Gastroesophageal sphincter (tissue), 4 donors: ENCODE measurements at regions not wholly inside any gene's neighbourhood (a gene's known extent, or its start where the extent isn't known, plus 50 kb on each side); places are given as distances from the start of the nearest gene placed in this dataset.

Experiments
- ATAC-seq: fragments of 150-250 bp; one replicate; pipeline ENCODE4 v1.9.1; 2016; ENCODE audit warnings: mild to moderate bottlenecking, moderate library complexity
- H3K27ac ChIP-seq, 4 donors: fragments of 200-600 bp; sonication (generic) in 3 of 4; 1 replicate in 3 of 4; 2 replicates in 1 of 4; pipeline ENCODE4 v1.5.1; 2016 to 2019
- H3K27me3 ChIP-seq: fragments of 200-600 bp; sonication (generic); one replicate; pipeline ENCODE4 v1.5.1; 2019
- H3K36me3 ChIP-seq, 2 donors: fragments of 200-600 bp; sonication (generic); one replicate each; pipeline ENCODE4 v1.5.1; 2019; ENCODE audit warnings: control low read depth in 1 of 2
- H3K4me1 ChIP-seq, 3 donors: fragments of 200-600 bp; sonication (generic); 1 replicate in 2 of 3; 2 replicates in 1 of 3; pipeline ENCODE4 v1.5.1; 2016 to 2019; ENCODE audit warnings: control low read depth in 2 of 3
- H3K4me3 ChIP-seq, 2 donors: fragments of 200-600 bp; sonication (generic); one replicate each; pipeline ENCODE4 v1.5.1; 2019; ENCODE audit warnings: mild to moderate bottlenecking in 1 of 2, moderate library complexity in 1 of 2
- H3K9me3 ChIP-seq, 3 donors: fragments of 200-600 bp; sonication (generic); one replicate each; pipeline ENCODE4 v1.5.1; 2017 to 2019; ENCODE audit warnings: control low read depth in 2 of 3
- EP300 ChIP-seq: sonication (generic); formaldehyde crosslinking; IDR thresholded peaks from one replicate; pipeline ENCODE4 v1.6.1; 2017; ENCODE audit warnings: antibody characterized with exemption, mild to moderate bottlenecking
- POLR2A ChIP-seq, 2 donors: fragments of 450-650 bp; IDR thresholded peaks; one replicate each; pipeline ENCODE4 v1.6.1; 2017; ENCODE audit warnings: antibody characterized with exemption in 2 of 2, mild to moderate bottlenecking in 2 of 2, moderate library complexity in 1 of 2
- POLR2AphosphoS5 ChIP-seq: sonication (generic); formaldehyde crosslinking; IDR thresholded peaks from one replicate; pipeline ENCODE4 v1.6.1; 2017; ENCODE audit warnings: antibody characterized with exemption
- WGBS, 2 donors: methylation state at CpG; one replicate each; pipeline ENCODE4 v1.1.5; 2018; ENCODE audit warnings: low coverage in 1 of 2; 5-methylcytosine and 5-hydroxymethylcytosine counted together
- TF ChIP-seq, protein P1 (sequence below), 4 experiments: fragments of 200-600 bp in 2 of 4; fragments of 450-650 bp in 2 of 4; sonication (generic) in 1 of 4; IDR thresholded peaks; one replicate each; pipeline ENCODE4 v1.5.1; 2017 to 2019; ENCODE audit warnings: antibody characterized with exemption in 4 of 4, mild to moderate bottlenecking in 2 of 4, moderate library complexity in 2 of 4

DNA sequence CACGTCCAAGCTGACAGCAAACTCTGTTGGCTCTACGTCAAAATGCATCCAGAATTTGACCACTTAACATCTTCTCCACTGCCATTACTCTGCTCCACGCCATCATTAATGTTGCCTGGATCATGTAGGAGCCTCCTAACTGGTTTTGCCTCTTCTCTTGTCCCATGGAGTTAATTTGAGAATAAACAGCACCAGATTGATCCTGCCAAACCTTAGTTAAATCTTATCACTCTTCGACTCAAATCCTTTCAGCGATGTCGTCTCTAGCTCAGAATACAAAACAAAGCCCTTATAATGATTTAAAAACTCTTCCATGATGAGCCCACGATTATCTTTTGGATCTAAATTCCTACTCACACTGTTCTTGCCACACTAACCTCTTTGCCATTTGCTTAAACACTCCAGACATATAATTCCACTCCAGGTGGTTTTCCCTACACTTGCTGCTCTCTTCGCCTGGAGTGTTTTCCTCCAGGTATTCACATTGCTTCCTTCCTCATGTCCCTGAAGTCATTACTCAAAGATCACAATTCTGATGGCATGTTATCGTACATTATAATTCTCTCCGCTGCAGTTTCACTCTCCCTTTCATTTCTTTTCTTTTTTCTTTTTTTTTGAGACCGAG lies 90.7 kb upstream of the KCNK2 start:
- Histone ChIP-seq H3K9me3 (no peaks in the 10 kb centered on the region), H3K27ac (no peak overlapping the region), H3K27me3 (no peaks in the 10 kb centered on the region), H3K36me3 (no peaks in the 10 kb centered on the region), H3K4me3 (no peak overlapping the region), H3K4me1 (no peaks in the 10 kb centered on the region)
- TF ChIP-seq, protein P1, sequence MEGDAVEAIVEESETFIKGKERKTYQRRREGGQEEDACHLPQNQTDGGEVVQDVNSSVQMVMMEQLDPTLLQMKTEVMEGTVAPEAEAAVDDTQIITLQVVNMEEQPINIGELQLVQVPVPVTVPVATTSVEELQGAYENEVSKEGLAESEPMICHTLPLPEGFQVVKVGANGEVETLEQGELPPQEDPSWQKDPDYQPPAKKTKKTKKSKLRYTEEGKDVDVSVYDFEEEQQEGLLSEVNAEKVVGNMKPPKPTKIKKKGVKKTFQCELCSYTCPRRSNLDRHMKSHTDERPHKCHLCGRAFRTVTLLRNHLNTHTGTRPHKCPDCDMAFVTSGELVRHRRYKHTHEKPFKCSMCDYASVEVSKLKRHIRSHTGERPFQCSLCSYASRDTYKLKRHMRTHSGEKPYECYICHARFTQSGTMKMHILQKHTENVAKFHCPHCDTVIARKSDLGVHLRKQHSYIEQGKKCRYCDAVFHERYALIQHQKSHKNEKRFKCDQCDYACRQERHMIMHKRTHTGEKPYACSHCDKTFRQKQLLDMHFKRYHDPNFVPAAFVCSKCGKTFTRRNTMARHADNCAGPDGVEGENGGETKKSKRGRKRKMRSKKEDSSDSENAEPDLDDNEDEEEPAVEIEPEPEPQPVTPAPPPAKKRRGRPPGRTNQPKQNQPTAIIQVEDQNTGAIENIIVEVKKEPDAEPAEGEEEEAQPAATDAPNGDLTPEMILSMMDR (IDR thresholded peaks at IDR 0.05): no peak
- TF ChIP-seq POLR2AphosphoS5 (no peak), EP300 (no peak), POLR2A (IDR thresholded peaks at IDR 0.05) (no peak)
- no peak for ATAC-seq
- WGBS, 2 donors: 65 to 73% methylated on average over 8 to 11 of the region's 11 CpGs

DNA sequence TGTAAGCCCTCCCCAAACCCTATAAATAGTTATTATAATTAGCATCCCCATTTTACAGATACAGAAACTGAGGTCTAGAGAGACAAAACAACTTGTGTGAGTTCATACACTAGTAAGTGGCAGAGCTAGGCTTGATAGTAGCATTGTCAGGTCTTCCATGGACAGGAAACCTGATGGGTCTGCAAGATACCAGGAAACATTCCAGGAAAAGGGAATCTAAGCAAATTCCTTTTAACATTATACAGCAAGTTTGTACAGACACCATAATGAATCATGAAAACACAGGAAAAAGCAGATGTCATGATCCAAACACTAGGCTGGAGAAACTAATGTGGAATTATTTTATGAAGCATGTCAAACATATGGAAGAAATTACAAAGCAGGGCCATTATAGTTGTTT lies 89.1 kb upstream of the KCNK2 start:
- no peak for ATAC-seq
- TF ChIP-seq POLR2AphosphoS5 (no peak), POLR2A (IDR thresholded peaks at IDR 0.05) (no peak), EP300 (no peak)
- TF ChIP-seq, protein P1 (IDR thresholded peaks at IDR 0.05): no peak

DNA sequence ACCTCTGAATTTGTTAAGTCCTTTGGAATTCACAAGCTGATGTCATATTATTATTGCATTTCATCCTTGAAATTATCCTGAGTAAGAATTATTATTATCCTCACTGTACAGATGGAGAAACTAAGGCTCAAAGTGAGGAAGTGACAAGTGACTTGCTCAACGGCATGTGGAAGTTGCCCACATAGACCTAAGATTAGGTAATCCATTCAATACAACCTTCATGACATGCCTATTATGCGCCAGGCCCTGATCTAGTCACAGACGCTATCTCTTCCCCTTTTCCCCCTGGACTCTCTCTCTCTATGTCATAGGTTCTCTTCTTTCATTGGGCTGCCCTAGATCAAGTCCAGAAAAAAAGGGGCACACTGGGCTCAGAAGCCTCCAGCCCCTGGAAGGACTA lies 84.9 kb upstream of the KCNK2 start:
- Histone ChIP-seq H3K9me3 (no peaks in the 10 kb centered on the region), H3K4me1 (no peaks in the 10 kb centered on the region), H3K36me3 (no peaks in the 10 kb centered on the region), H3K27me3 (no peaks in the 10 kb centered on the region), H3K27ac (no peak overlapping the region), H3K4me3 (no peak overlapping the region)
- WGBS, 2 donors: 93 to 100% methylated on average over 2 to 3 of the region's 3 CpGs
- TF ChIP-seq POLR2A (IDR thresholded peaks at IDR 0.05) (no peak), EP300 (no peak), POLR2AphosphoS5 (no peak)
- TF ChIP-seq, protein P1 (IDR thresholded peaks at IDR 0.05): no peak
- ATAC-seq: no peak

More for the DNA sequence above, 89.1 kb upstream of the KCNK2 start:
- no peaks in the 10 kb centered on the region for H3K36me3 ChIP-seq
- no peaks in the 10 kb centered on the region for H3K9me3 ChIP-seq
- H3K27ac ChIP-seq: no peak overlapping the region
- H3K4me3 ChIP-seq: no peak overlapping the region
- no peaks in the 10 kb centered on the region for H3K27me3 ChIP-seq
- no peaks in the 10 kb centered on the region for H3K4me1 ChIP-seq

DNA sequence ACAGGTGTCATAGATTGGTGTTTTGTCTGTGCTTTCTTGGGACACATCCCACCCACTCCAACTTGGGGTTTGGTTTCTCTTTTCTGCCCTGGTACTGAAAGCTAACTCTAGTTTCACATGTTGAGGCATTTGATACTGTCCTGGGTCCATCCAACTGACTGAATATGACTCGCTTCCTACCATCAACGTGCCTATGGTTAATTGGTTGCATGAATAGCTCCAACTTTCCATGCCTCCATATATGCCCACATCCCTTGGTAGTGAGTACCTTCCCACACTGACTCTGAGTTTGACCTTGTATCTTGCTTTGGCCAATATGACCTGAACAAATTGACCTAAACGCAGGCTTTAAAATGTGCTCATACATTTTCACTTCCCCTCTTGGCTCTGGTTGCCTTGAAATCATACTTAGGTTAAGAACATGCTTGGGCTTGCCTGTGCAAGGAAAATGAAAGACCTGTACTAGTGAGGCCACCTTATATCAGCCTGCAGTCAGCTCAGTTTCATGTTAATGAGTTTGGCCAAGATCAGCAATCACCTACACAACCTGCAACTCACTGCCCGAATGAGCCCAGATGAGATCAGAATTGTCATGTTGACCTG lies 81.0 kb upstream of the KCNK2 start:
- H3K27ac ChIP-seq: no peak overlapping the region
- 90 to 91% methylated on average over 1 to 4 of the region's 4 CpGs for WGBS, 2 donors
- no peaks in the 10 kb centered on the region for H3K4me1 ChIP-seq
- H3K36me3 ChIP-seq: no peaks in the 10 kb centered on the region
- TF ChIP-seq POLR2AphosphoS5: no peak
- TF ChIP-seq EP300: no peak
- no peak for TF ChIP-seq POLR2A (IDR thresholded peaks at IDR 0.05)
- TF ChIP-seq, protein P1 (IDR thresholded peaks at IDR 0.05): no peak
- no peak for ATAC-seq
- no peak overlapping the region for H3K4me3 ChIP-seq
- no peaks in the 10 kb centered on the region for H3K9me3 ChIP-seq
- H3K27me3 ChIP-seq: no peaks in the 10 kb centered on the region

DNA sequence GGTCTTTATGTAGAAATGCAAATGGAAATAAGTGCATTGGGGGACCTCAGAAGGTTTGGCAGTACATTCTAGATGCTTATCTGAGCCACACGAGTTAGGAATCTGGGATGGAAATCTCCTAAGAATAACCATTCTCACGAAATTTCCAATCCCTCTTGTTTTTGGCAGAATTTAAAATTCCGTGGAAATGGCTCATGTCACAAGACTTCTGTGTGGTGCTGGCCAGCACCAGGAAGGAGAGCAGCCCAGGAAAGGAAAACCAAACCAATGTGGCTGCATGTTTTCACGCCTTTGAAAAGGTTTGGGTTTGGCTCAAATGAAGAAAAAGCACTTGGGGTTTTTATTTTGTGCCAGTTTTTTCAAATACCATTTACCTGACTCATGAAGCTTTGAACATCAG lies 80.1 kb upstream of the KCNK2 start:
- Histone ChIP-seq H3K36me3 (no peaks in the 10 kb centered on the region), H3K9me3 (no peaks in the 10 kb centered on the region), H3K27ac (no peak overlapping the region), H3K27me3 (no peaks in the 10 kb centered on the region), H3K4me3 (no peak overlapping the region), H3K4me1 (no peaks in the 10 kb centered on the region)
- ATAC-seq: peak; percentile 39
- TF ChIP-seq POLR2AphosphoS5 (no peak), POLR2A (IDR thresholded peaks at IDR 0.05) (no peak)
- WGBS, 2 donors: 54 to 59% methylated on average over 3 to 4 of the region's 4 CpGs
